RWPE2 (cell line): ENCODE measurements at regions not wholly inside any gene's neighbourhood (a gene's known extent, or its start where the extent isn't known, plus 50 kb on each side); places are given as distances from the start of the nearest gene placed in this dataset.

Experiments
- ATAC-seq: fragments of 200-7000 bp; cut with Tn5 transposase; 3 replicates; pipeline ENCODE4 v1.9.1; 2021; ENCODE audit warnings: low read depth
- DNase-seq: peaks from one replicate; pipeline ENCODE4 v3.0.0-alpha.2; 2020; ENCODE audit warnings: low spot score
- H3K27ac ChIP-seq: fragments of 450-650 bp; 2 replicates; pipeline ENCODE4 v1.5.1; 2017; ENCODE audit warnings: mild to moderate bottlenecking; ENCODE audit not compliant: poor library complexity, severe bottlenecking
- H3K27me3 ChIP-seq: fragments of 250-450 bp; sonication (Bioruptor Pico); 2 replicates; pipeline ENCODE4 v1.5.1; 2021; ENCODE audit warnings: mild to moderate bottlenecking, moderate library complexity; ENCODE audit not compliant: insufficient read depth, poor library complexity, severe bottlenecking
- H3K36me3 ChIP-seq: fragments of 250-450 bp; sonication (Bioruptor Pico); 2 replicates; pipeline ENCODE4 v1.5.1; 2020; ENCODE audit warnings: low read depth, mild to moderate bottlenecking, moderate library complexity
- H3K4me1 ChIP-seq: fragments of 250-450 bp; sonication (Bioruptor Pico); 2 replicates; pipeline ENCODE4 v1.5.1; 2021; ENCODE audit warnings: mild to moderate bottlenecking, moderate library complexity; ENCODE audit not compliant: insufficient read depth, poor library complexity, severe bottlenecking
- H3K4me3 ChIP-seq: fragments of 250-450 bp; sonication (Bioruptor Pico); 2 replicates; pipeline ENCODE4 v1.5.1; 2021; ENCODE audit warnings: mild to moderate bottlenecking, moderate library complexity; ENCODE audit not compliant: severe bottlenecking
- H3K9me3 ChIP-seq: fragments of 250-450 bp; sonication (Bioruptor Pico); 2 replicates; pipeline ENCODE4 v1.5.1; 2021; ENCODE audit warnings: mild to moderate bottlenecking, moderate library complexity; ENCODE audit not compliant: severe bottlenecking
- TF ChIP-seq, protein P1 (sequence below): fragments of 450-650 bp; IDR thresholded peaks from one replicate; pipeline ENCODE4 v1.5.1; 2017; ENCODE audit warnings: mild to moderate bottlenecking, moderate library complexity; ENCODE audit not compliant: poor library complexity, severe bottlenecking

DNA sequence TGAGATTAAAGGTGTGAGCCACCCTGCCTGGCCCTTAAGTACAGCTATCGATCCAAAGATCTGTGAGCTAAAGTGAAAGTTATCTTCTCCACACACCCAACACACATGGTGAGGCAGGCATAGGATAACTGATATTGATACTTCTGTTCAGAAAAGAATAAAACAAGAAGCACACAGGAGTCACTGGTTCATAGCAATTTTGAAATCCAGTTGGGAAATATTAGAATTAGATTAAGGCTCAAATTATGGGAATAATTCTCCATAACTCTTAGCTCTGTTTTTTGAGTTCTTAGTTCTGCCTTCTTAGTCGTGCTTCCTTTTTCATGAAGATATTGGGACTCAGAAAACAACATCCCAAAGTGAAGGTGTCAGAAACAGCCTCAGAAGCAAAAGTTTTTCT lies 186.0 kb upstream of the PLXNC1 start:
- Histone ChIP-seq H3K9me3 (no peaks in the 10 kb centered on the region), H3K27me3 (no peaks in the 10 kb centered on the region), H3K4me1 (no peaks in the 10 kb centered on the region), H3K4me3 (no peak overlapping the region), H3K27ac (no peak overlapping the region), H3K36me3 (no peaks in the 10 kb centered on the region)
- TF ChIP-seq, protein P1, sequence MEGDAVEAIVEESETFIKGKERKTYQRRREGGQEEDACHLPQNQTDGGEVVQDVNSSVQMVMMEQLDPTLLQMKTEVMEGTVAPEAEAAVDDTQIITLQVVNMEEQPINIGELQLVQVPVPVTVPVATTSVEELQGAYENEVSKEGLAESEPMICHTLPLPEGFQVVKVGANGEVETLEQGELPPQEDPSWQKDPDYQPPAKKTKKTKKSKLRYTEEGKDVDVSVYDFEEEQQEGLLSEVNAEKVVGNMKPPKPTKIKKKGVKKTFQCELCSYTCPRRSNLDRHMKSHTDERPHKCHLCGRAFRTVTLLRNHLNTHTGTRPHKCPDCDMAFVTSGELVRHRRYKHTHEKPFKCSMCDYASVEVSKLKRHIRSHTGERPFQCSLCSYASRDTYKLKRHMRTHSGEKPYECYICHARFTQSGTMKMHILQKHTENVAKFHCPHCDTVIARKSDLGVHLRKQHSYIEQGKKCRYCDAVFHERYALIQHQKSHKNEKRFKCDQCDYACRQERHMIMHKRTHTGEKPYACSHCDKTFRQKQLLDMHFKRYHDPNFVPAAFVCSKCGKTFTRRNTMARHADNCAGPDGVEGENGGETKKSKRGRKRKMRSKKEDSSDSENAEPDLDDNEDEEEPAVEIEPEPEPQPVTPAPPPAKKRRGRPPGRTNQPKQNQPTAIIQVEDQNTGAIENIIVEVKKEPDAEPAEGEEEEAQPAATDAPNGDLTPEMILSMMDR = no peak
- ATAC-seq = no peak
- no peak for DNase-seq

DNA sequence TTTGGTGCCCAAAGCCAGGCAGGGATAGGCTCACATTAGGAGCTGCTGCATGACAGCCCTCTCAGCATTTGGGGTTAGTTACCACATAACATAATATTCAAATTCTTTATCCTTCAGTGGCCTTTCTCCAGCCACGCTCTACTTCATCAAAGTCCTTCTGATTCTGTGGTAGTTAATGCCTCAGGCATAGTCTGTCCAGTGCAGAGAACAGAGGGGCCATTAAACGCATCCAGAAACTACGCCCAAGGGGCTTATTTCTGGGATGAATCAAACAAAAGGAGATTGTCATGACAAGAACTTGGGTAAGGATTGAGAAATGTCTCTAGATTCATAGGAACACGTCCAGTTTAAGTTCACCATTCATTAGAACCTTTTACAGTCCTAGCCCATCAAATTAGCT lies 183.4 kb upstream of the PLXNC1 start:
- Histone ChIP-seq H3K27ac (no peak overlapping the region), H3K4me3 (no peak overlapping the region), H3K9me3 (no peaks in the 10 kb centered on the region), H3K36me3 (no peaks in the 10 kb centered on the region), H3K27me3 (no peaks in the 10 kb centered on the region), H3K4me1 (no peaks in the 10 kb centered on the region)
- no peak for DNase-seq
- no peak for ATAC-seq
- TF ChIP-seq, protein P1 = no peak

DNA sequence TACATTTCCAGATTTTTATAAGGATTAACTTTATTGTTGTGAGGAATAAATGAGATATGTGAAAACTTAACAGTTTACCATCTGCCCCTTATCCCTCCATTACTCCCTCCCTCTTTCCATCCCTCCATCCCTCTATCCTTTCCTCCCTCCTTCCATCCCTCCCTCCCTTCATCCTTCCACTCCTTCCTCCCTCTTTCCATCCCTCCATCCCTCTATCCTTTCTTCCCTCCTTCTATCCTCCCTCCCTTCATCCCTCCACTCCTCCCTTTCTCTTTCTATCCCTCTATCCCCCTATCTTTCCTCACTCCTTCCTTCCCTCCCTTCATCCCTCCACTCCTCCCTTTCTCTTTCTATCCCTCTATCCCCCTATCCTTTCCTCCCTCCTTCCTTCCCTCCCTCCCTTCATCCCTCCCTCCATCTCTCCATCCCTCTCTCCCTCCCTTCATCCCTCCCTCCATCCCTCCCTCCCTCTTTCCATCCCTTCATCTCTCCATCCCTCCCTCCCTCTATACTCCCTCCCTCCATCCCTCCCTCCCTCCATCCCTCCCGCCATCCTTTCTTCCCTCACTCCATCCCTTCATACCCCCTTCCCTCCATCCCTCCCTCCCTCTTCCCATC lies 181.8 kb upstream of the PLXNC1 start:
- H3K27ac ChIP-seq = no peak overlapping the region
- H3K4me3 ChIP-seq = no peak overlapping the region
- ATAC-seq (no peak), DNase-seq (no peak)
- TF ChIP-seq, protein P1 = no peak
- H3K27me3 ChIP-seq = no peaks in the 10 kb centered on the region
- H3K4me1 ChIP-seq = no peaks in the 10 kb centered on the region
- H3K9me3 ChIP-seq = no peaks in the 10 kb centered on the region
- no peaks in the 10 kb centered on the region for H3K36me3 ChIP-seq

DNA sequence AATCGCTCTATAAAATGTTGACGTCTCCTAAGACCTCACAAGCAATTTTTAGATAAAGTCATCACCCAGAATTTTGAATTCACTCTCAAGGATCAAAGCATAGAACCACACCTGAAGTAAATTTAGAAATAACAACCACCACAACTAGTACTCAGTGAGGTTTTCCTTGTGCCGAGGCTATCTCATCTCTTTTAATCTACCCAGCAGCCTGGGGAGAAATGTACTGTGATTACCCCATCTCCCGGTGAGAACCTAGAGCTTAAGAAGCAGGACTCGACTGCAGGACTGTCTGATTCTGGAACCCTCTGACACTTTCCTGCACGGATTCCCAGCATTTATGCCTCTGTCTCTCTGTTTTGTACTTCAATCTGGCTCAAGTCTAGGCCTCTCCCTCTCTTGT lies 180.9 kb upstream of the PLXNC1 start:
- H3K36me3 ChIP-seq = no peaks in the 10 kb centered on the region
- no peaks in the 10 kb centered on the region for H3K27me3 ChIP-seq
- ATAC-seq (no peak), DNase-seq (no peak)
- no peak overlapping the region for H3K27ac ChIP-seq
- TF ChIP-seq, protein P1 = no peak
- no peaks in the 10 kb centered on the region for H3K4me1 ChIP-seq
- no peaks in the 10 kb centered on the region for H3K9me3 ChIP-seq
- no peak overlapping the region for H3K4me3 ChIP-seq

DNA sequence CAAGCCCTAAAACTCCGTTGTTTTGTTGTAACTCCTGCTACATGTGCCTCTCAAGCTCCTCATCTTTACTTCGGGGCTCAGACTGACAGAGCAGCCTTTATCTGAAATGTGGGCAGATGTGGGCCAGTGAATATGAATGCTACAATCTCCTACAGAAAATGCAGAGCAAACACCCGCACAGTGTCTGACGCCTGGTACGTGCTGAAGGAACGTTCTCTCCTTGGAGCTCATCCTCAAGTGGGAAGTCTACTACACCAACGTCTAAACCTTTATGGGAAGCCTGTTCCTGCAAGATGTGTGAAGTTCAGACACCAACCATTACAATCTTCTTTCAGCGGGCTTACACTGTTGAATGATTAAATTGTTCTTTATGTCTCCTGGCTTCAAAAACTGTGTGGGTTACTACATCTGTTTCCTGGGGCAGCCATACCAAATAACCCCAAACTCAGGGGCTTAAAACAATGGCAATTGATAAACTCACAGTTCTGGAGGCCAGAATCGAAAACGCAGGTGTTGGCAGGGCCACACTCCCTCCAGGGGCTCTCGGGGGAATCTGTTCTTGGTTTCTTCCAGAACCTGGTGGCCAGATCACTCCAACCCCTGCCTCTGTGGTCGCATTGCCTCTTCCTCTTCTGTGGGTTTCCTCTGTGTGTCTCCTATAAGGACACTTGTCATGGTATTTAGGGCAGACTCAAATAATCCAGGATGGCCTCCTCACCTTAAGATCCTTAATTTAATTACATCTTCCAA lies 179.7 kb upstream of the PLXNC1 start:
- no peak for ATAC-seq
- no peak for DNase-seq
- H3K4me1 ChIP-seq = no peaks in the 10 kb centered on the region
- H3K27me3 ChIP-seq = no peaks in the 10 kb centered on the region
- H3K9me3 ChIP-seq = no peaks in the 10 kb centered on the region
- no peaks in the 10 kb centered on the region for H3K36me3 ChIP-seq
- no peak overlapping the region for H3K4me3 ChIP-seq
- no peak overlapping the region for H3K27ac ChIP-seq
- TF ChIP-seq, protein P1 = no peak
